Natural killer cell treated with Interleukin-12 subunit alpha and Interleukin-12 subunit beta and Interleukin-15 and Interleukin-18, amount 100 ng/mL, for 72 hours (primary cell): ENCODE measurements at regions not wholly inside any gene's neighbourhood (a gene's known extent, or its start where the extent isn't known, plus 50 kb on each side); places are given as distances from the start of the nearest gene placed in this dataset.

Experiments used
- ATAC-seq, 2 donors: fragments of 150-1000 bp; cut with Tn5 transposase in 1 of 2; sonication (Bioruptor Pico), chemical (Tn5 transposase) in 1 of 2; 2 replicates each; pipeline ENCODE4 v1.10.0; 2021
- DNase-seq: peaks from one replicate; pipeline ENCODE4 v3.0.0; 2022; ENCODE audit warnings: low spot score
- H3K27ac Mint-ChIP-seq, 2 donors: 1 replicate in 1 of 2; 2 replicates in 1 of 2; pipeline ENCODE4 v1.8.0; 2022; ENCODE audit warnings: mixed read lengths in 2 of 2, mild to moderate bottlenecking in 1 of 2, moderate library complexity in 1 of 2
- H3K27me3 Mint-ChIP-seq, 2 donors: 1 replicate in 1 of 2; 2 replicates in 1 of 2; pipeline ENCODE4 v1.8.0; 2022; ENCODE audit warnings: mixed read lengths in 2 of 2
- H3K36me3 Mint-ChIP-seq: one replicate; pipeline ENCODE4 v1.8.0; 2022; ENCODE audit warnings: mixed read lengths
- H3K4me1 Mint-ChIP-seq, 2 donors: 1 replicate in 1 of 2; 2 replicates in 1 of 2; pipeline ENCODE4 v1.8.0; 2022; ENCODE audit warnings: low read depth in 2 of 2, mixed read lengths in 2 of 2, mild to moderate bottlenecking in 1 of 2
- H3K4me3 Mint-ChIP-seq: one replicate; pipeline ENCODE4 v1.8.0; 2022; ENCODE audit warnings: mixed read lengths
- H3K9me3 Mint-ChIP-seq: 2 replicates; pipeline ENCODE4 v1.8.0; 2022; ENCODE audit warnings: mixed read lengths

DNA sequence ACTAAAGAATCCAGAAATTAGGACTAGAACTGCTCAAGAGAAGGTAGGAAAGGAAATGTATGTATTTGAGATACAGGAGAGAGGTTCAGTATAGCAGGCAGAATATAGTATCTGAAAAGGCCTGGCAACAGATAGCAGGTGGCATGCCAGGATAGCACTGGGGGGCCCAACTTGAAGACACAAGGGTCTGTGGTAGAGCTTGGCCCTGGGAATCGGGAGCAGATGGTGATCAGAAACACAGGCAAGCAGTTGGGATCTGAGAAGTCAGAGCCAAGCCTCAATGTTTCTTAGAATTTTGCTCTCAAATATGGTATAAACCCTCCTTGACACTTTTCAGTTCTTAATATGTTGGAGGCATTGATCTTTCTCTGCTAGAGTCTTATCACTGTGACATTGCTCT lies 499.8 kb upstream of the CD180 start:
- H3K9me3 Mint-ChIP-seq, result no peaks in the 10 kb centered on the region
- H3K4me1 Mint-ChIP-seq, result no peaks in the 10 kb centered on the region
- DNase-seq (no peak), ATAC-seq (no peak)
- peaks cover 2 to 12% of the 10 kb centered on the region in 2 donors for H3K27me3 Mint-ChIP-seq
- no peak overlapping the region for H3K4me3 Mint-ChIP-seq
- no peaks in the 10 kb centered on the region for H3K36me3 Mint-ChIP-seq
- H3K27ac Mint-ChIP-seq, result no peak overlapping the region

DNA sequence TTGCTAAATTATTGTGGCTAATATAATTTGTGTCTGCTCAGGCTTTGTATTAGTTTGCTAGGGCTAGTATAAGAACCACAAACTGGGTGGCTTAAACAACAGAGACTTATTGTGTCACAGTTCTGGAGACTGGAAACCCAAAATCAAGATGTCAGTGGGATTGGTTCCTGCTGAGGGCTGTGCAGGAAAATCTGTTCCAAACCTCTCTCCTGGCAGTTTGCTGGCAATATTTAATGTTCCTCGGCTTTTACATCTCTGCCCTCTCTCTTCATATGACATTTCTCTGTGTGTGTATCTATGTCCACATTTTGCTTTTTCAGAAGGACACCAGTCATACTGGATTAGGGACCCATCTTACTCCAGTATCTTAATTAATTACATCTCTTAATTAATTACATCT lies 498.8 kb upstream of the CD180 start:
- no peak overlapping the region for H3K4me3 Mint-ChIP-seq
- ATAC-seq (no peak), DNase-seq (no peak)
- peaks cover 2 to 12% of the 10 kb centered on the region in 2 donors for H3K27me3 Mint-ChIP-seq
- no peaks in the 10 kb centered on the region for H3K9me3 Mint-ChIP-seq
- H3K27ac Mint-ChIP-seq, result no peak overlapping the region
- H3K36me3 Mint-ChIP-seq, result no peaks in the 10 kb centered on the region
- no peaks in the 10 kb centered on the region for H3K4me1 Mint-ChIP-seq

DNA sequence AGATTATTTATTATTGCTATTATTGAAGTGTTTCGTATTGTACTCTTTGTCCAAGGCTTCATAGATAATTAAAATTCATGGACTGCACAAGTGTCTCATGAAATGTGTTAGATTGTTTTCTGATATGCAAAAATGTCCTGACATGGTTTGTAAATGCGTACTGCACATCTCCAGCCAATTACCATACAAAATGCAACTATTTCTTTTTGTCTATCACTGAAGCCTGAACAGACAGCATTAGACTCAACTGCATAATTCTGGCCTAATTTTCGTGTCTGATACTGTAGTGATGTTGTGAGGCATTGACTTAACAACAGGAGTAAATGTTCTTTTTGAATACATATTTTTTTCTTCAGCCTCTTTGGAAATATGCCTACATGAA lies 498.2 kb upstream of the CD180 start:
- peaks cover 2 to 12% of the 10 kb centered on the region in 2 donors for H3K27me3 Mint-ChIP-seq
- no peaks in the 10 kb centered on the region for H3K9me3 Mint-ChIP-seq
- no peaks in the 10 kb centered on the region for H3K4me1 Mint-ChIP-seq
- ATAC-seq, result no peak
- H3K36me3 Mint-ChIP-seq, result no peaks in the 10 kb centered on the region
- no peak overlapping the region for H3K4me3 Mint-ChIP-seq
- H3K27ac Mint-ChIP-seq, result no peak overlapping the region
- no peak for DNase-seq

DNA sequence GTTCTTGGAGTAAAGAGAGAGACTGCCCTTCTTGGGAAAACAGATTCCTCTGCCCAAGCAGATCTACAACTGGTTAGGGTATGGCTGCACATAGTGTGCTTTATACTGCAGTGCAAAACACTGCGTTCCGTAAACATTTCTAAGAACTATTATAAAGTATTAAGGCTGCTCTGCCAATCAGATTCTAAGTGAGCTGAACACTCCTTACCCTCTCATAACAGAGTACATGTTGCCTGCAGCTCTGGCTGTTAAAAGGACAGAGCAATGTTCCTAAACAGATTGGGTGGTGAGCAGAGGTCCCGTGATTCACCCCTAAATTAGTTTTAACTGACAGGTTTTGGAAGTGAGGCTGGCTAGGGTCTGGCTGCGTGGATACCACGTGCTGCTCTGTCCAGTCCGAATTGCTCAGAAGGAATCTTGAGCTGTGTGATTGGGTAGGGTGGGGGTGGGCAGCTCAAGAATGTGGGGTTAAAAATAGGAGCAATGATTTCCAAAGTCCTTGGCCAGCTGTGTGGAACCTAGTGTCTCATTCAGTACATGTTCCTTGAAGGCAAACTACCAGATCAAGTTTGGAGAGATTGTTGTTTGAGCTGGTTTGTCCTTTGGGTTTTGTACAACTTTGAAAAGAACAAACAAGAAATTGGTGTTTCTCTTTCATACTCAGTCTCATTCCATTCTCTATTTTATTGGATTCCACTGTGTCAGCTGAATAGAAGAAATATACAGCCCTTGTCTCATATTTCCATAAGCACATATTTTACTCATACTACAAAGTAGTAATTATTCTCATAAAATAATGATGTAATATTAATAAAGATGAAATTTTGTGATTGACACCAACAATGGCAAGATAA lies 497.6 kb upstream of the CD180 start:
- no peak for DNase-seq
- peaks cover 2 to 12% of the 10 kb centered on the region in 2 donors for H3K27me3 Mint-ChIP-seq
- no peak overlapping the region for H3K27ac Mint-ChIP-seq
- H3K36me3 Mint-ChIP-seq, result no peaks in the 10 kb centered on the region
- H3K4me3 Mint-ChIP-seq, result no peak overlapping the region
- ATAC-seq, result no peak
- H3K4me1 Mint-ChIP-seq, result no peaks in the 10 kb centered on the region
- H3K9me3 Mint-ChIP-seq, result no peaks in the 10 kb centered on the region

DNA sequence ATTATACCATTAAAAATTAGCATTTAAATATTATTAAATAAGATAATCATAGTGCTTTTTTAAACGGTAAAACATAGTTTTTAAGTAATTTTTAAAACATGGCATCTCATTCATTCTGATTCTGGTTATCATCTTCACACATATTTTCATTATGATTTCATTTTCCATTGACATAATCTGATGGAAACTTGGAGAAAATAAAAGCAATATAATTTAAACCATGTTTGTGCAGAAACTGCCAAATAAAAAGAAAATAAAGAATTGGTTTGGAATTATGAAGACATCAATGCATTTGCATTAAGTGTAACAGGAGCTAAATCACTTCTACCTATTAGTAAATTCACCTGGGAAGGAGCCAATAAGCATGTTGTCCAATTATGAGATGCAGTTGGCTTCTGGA lies 490.1 kb upstream of the CD180 start:
- Mint-ChIP-seq H3K4me3 (no peak overlapping the region), H3K27ac (no peak overlapping the region), H3K9me3 (no peaks in the 10 kb centered on the region), H3K27me3 (peaks cover 11 to 29% of the 10 kb centered on the region in 2 donors), H3K36me3 (no peaks in the 10 kb centered on the region), H3K4me1 (no peaks in the 10 kb centered on the region)
- no peak for DNase-seq
- no peak for ATAC-seq

DNA sequence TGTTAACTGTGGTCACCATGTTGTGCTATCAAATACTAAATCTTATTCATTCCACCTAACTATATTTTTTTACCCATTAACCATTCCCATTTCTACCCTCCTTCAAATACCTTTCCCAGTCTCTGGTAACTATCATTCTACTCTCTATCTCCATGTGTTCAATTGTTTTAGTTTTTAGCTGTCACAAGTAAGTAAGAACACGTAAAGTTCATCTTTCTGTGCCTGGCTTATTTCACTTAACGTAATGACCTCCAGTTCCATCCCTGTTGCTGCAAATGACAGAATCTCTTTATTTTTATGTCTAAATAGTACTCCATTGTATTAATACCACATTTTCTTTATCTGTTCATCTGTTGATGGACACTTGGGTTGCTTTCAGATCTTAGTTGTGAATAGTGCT lies 485.1 kb upstream of the CD180 start:
- DNase-seq, result no peak
- H3K4me3 Mint-ChIP-seq, result no peak overlapping the region
- no peak overlapping the region for H3K27ac Mint-ChIP-seq
- H3K9me3 Mint-ChIP-seq, result no peaks in the 10 kb centered on the region
- no peak for ATAC-seq
- no peaks in the 10 kb centered on the region for H3K4me1 Mint-ChIP-seq
- H3K27me3 Mint-ChIP-seq, result peaks cover 8 to 29% of the 10 kb centered on the region in 2 donors
- no peaks in the 10 kb centered on the region for H3K36me3 Mint-ChIP-seq

DNA sequence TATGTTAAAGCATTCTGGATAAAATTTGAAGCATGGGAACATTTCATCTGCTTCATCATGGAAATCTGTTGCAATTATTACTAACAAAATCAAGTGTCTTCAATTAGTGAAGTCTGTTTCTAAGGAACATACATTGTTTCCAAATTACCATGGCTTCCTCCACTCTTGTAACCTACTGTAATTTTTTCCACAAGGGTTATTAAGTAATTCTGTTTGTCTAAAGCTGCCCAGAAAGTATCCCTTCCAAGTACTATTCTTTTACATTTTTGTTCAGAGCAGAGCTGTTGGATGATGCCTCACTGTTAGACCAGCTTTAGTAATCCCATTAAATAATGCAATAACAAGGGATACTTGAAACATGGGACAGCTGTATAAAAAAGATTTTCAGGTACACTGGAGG lies 483.5 kb upstream of the CD180 start:
- Mint-ChIP-seq H3K36me3 (no peaks in the 10 kb centered on the region), H3K9me3 (no peaks in the 10 kb centered on the region), H3K4me1 (no peaks in the 10 kb centered on the region), H3K27ac (no peak overlapping the region), H3K4me3 (no peak overlapping the region), H3K27me3 (peaks cover 8 to 18% of the 10 kb centered on the region in 2 donors)
- DNase-seq (no peak), ATAC-seq (no peak)

DNA sequence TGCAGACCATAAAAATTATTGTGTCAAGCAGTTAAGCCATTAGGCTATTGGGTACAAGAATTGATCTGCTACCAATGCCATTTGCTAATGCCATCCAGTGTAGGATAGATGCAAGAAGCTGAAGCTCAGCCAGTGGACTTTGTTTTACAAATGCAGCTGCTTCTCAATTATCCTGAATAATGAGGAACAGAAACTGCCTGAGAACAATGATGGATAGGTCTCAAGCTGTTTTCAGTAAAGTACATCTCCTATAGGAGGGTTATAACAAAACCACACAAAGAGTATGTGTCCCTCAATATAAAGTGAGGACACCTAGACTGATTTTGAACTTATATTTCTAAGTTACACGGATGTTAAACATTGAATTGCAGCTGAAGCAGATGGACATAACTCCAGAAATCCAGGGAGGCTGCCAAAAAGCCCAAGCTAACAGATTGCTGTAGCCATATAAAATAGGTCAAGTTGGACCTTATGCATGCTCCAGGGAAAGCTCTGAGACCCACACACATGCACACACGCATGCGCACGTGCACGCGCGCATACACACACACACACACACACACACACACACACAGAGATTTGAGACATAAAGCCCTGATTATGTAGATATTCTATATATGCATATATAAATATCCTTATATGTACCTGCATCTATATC lies 482.7 kb upstream of the CD180 start:
- H3K4me1 Mint-ChIP-seq, result no peaks in the 10 kb centered on the region
- ATAC-seq (no peak), DNase-seq (no peak)
- H3K36me3 Mint-ChIP-seq, result no peaks in the 10 kb centered on the region
- H3K9me3 Mint-ChIP-seq, result no peaks in the 10 kb centered on the region
- H3K4me3 Mint-ChIP-seq, result no peak overlapping the region
- no peak overlapping the region for H3K27ac Mint-ChIP-seq
- peaks cover 5 to 11% of the 10 kb centered on the region in 2 donors for H3K27me3 Mint-ChIP-seq

DNA sequence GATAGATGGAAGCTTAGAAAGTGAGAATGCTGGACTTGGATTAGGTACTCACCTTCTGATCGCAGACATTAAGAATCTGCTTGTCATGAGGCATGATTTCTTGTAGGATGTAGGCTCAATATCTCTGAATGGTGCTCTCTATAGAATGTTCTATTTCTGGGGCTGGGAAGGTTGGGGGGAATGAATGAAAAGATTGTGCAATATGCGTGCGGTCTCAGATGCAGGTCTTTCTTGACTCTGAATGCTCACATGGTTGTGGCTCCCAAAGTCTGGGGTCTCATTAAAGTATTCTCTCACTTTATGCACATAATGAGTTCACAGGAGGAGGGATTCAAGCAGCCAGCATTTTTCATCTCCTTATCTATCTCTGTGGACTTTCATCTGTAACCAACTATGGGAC lies 482.0 kb upstream of the CD180 start:
- no peak overlapping the region for H3K27ac Mint-ChIP-seq
- peaks cover 5% of the 10 kb centered on the region in 2 donors for H3K27me3 Mint-ChIP-seq
- no peaks in the 10 kb centered on the region for H3K4me1 Mint-ChIP-seq
- H3K9me3 Mint-ChIP-seq, result no peaks in the 10 kb centered on the region
- DNase-seq (no peak), ATAC-seq (no peak)
- H3K36me3 Mint-ChIP-seq, result no peaks in the 10 kb centered on the region
- no peak overlapping the region for H3K4me3 Mint-ChIP-seq

DNA sequence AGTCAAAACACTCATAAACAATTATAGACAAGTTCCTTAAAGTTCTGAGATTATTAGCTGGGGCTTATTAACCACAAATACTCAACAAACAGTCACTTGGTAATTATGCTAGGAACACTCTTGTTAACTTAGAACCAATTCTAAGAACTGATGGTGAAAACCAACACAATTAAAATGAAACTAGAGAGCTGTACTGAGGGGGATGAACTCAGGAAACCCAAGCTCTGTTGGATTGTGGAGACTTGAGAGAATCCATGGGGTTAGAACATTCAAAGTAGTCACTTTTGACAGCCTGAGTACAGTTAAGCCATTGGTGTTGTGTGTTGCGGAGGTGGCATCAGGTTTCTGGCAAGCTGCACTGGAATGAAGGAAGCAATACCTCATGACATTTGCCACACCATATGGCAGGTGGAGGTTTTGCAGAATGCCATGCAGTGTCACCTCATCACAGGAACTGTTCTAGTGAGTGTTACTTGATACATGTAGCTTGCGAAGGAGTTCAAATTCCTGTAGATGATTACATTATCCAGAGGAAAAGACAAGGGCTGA lies 480.9 kb upstream of the CD180 start:
- DNase-seq, result no peak
- no peak for ATAC-seq
- Mint-ChIP-seq H3K9me3 (no peaks in the 10 kb centered on the region), H3K4me1 (no peaks in the 10 kb centered on the region), H3K27ac (no peak overlapping the region), H3K36me3 (no peaks in the 10 kb centered on the region), H3K4me3 (no peak overlapping the region), H3K27me3 (peaks cover 0 to 2% of the 10 kb centered on the region in 2 donors)

DNA sequence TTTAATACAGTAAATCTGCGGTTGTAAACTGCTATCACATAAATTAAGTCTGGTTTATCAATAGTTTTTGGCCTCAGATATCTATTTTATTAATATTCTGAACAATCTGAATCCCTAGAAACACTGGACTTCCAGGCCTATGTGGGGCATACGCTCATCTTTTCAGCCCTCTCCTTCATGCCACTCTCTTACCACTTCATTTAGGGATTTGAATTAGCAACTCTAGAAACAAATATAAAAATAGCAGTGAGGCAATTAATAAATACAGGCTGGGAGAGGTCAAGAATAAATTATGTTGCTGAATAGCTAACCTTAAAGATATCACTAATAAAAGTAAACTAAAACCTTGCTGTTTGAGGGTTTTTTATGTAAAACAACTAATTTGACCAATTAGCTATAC lies 480.3 kb upstream of the CD180 start:
- DNase-seq (no peak), ATAC-seq (no peak)
- no peaks in the 10 kb centered on the region for H3K36me3 Mint-ChIP-seq
- H3K27ac Mint-ChIP-seq, result no peak overlapping the region
- no peaks in the 10 kb centered on the region for H3K9me3 Mint-ChIP-seq
- H3K27me3 Mint-ChIP-seq, result peaks cover 0 to 2% of the 10 kb centered on the region in 2 donors
- no peak overlapping the region for H3K4me3 Mint-ChIP-seq
- no peaks in the 10 kb centered on the region for H3K4me1 Mint-ChIP-seq

DNA sequence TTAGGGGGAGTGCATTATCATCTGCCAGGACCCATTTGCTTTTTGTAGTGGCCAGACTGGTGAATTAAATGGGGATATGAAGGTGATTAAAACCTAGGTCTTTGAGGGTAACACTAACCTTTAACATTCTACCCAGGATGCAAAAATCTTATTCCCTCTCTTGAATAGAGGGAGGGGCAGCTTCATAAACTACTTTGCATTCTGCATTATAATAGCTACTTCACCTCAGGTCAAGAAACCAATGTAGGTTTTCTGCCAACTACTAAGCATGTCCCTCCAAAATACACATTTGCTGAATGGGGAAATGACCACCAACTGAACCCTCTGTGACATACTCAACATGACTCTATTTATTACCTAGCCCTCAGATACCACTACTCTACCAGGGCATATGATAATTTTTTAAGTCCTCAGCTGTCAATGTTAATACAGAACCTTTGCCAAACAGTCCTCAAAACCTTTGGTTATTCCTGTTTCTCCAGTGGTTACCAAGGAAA lies 477.6 kb upstream of the CD180 start:
- no peaks in the 10 kb centered on the region for H3K36me3 Mint-ChIP-seq
- H3K27me3 Mint-ChIP-seq, result no peaks in the 10 kb centered on the region
- H3K4me1 Mint-ChIP-seq, result no peaks in the 10 kb centered on the region
- H3K4me3 Mint-ChIP-seq, result no peak overlapping the region
- no peak overlapping the region for H3K27ac Mint-ChIP-seq
- ATAC-seq (no peak), DNase-seq (no peak)
- no peaks in the 10 kb centered on the region for H3K9me3 Mint-ChIP-seq

DNA sequence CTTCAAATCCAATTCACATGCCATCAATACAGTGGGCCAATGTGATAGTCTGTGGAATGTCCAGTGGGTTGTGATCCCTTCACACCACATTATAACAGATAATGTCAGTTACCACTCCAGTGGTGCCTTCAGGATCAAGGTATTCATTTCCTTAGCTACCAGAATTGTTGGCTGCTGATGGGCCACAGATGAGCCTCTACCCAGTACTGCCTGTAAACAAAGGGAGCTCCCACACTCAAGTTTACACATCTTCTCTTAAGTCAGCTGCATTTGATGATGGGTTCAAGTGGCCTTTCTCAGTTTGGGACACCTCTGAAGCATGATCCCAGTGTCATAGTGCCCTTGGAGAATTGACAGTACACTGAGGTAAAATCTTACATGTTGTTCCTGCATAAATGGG lies 477.0 kb upstream of the CD180 start:
- no peaks in the 10 kb centered on the region for H3K36me3 Mint-ChIP-seq
- ATAC-seq (no peak), DNase-seq (no peak)
- no peaks in the 10 kb centered on the region for H3K9me3 Mint-ChIP-seq
- no peak overlapping the region for H3K27ac Mint-ChIP-seq
- no peak overlapping the region for H3K4me3 Mint-ChIP-seq
- H3K27me3 Mint-ChIP-seq, result no peaks in the 10 kb centered on the region
- H3K4me1 Mint-ChIP-seq, result no peaks in the 10 kb centered on the region

DNA sequence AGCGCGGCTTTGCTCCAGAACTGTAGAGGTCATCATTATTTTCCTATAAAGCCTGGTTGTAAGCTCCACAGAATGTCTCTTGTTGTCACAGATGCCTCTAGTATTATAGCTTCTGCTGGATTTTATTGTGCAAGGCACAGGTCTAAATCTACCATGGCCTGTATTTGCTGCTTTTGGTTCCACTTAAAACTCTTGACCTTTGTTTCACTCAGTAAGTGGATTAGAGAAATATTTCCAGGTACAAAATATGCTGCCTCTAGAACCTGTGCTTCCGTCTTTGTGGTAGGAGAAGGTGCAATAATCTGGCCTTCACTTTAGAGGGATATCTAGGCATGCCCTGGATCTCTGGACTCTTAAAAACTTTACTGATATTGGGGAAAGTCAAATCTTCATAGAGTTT lies 476.6 kb upstream of the CD180 start:
- Mint-ChIP-seq H3K4me3 (no peak overlapping the region), H3K27me3 (no peaks in the 10 kb centered on the region), H3K27ac (no peak overlapping the region)

More for the DNA sequence above, 476.6 kb upstream of the CD180 start:
- ATAC-seq (no peak), DNase-seq (no peak)
- Mint-ChIP-seq H3K36me3 (no peaks in the 10 kb centered on the region), H3K9me3 (no peaks in the 10 kb centered on the region), H3K4me1 (no peaks in the 10 kb centered on the region)
